ENCODE measurements at regions not wholly inside any gene's neighbourhood (a gene's known extent, or its start where the extent isn't known, plus 50 kb on each side); places are given as distances from the start of the nearest gene placed in this dataset.

GRCh38 chr14:76615331-76615730 lies 145.9 kb upstream of the VASH1 start:
- peaks cover 37% of the 10 kb centered on the region for H3K9me3 ChIP-seq (replicated peaks)
- no peak for TF ChIP-seq CTCF (IDR thresholded peaks at IDR 0.05; ENCODE audit: borderline replicate concordance)
- H3K4me3 ChIP-seq = no peak overlapping the region
- no peaks in the 10 kb centered on the region for H3K4me1 ChIP-seq
- no peak overlapping the region for H3K27ac ChIP-seq (replicated peaks)
- peaks cover 17% of the 10 kb centered on the region for H3K27me3 ChIP-seq (ENCODE audit: low read depth)
- DNase-seq = no peak
- intact Hi-C loops (cut with micrococcal nuclease) = no loop called here
- no peaks in the 10 kb centered on the region for H3K36me3 ChIP-seq

- Histone ChIP-seq H3K27ac (replicated peaks) (no peak overlapping the region), H3K27me3 (ENCODE audit: low read depth) (peaks cover 17% of the 10 kb centered on the region), H3K4me3 (no peak overlapping the region), H3K4me1 (no peaks in the 10 kb centered on the region), H3K36me3 (no peaks in the 10 kb centered on the region), H3K9me3 (replicated peaks) (peaks cover 37% of the 10 kb centered on the region)
- TF ChIP-seq CTCF (IDR thresholded peaks at IDR 0.05; ENCODE audit: borderline replicate concordance) = no peak
- no peak for DNase-seq
- intact Hi-C loops (cut with micrococcal nuclease) = no loop called here
Measured at GRCh38 chr14:76617440-76617839, 143.8 kb upstream of the VASH1 start.

GRCh38 chr14:76636602-76637001 lies 124.7 kb upstream of the VASH1 start:
- H3K9me3 ChIP-seq (replicated peaks) = peaks cover 8% of the 10 kb centered on the region
- no peaks in the 10 kb centered on the region for H3K36me3 ChIP-seq
- H3K4me3 ChIP-seq = no peak overlapping the region
- no peak for TF ChIP-seq CTCF (IDR thresholded peaks at IDR 0.05; ENCODE audit: borderline replicate concordance)
- H3K27me3 ChIP-seq (ENCODE audit: low read depth) = no peaks in the 10 kb centered on the region
- no peaks in the 10 kb centered on the region for H3K4me1 ChIP-seq
- DNase-seq = no peak
- H3K27ac ChIP-seq (replicated peaks) = no peak overlapping the region
- intact Hi-C loops (cut with micrococcal nuclease) = no loop called here

GRCh38 chr14:76638841-76639240 lies 122.4 kb upstream of the VASH1 start:
- Histone ChIP-seq H3K27ac (replicated peaks) (no peak overlapping the region), H3K36me3 (no peaks in the 10 kb centered on the region), H3K4me3 (no peak overlapping the region), H3K27me3 (ENCODE audit: low read depth) (no peaks in the 10 kb centered on the region), H3K9me3 (replicated peaks) (peaks cover 8% of the 10 kb centered on the region), H3K4me1 (no peaks in the 10 kb centered on the region)
- intact Hi-C loops (cut with micrococcal nuclease) = no loop called here
- TF ChIP-seq CTCF (IDR thresholded peaks at IDR 0.05; ENCODE audit: borderline replicate concordance) = no peak
- DNase-seq = no peak

GRCh38 chr14:76639606-76640229 lies 121.5 kb upstream of the VASH1 start:
- Histone ChIP-seq H3K27ac (replicated peaks) (no peak overlapping the region), H3K27me3 (ENCODE audit: low read depth) (no peaks in the 10 kb centered on the region), H3K4me3 (no peak overlapping the region), H3K36me3 (no peaks in the 10 kb centered on the region), H3K9me3 (replicated peaks) (peaks cover 8% of the 10 kb centered on the region), H3K4me1 (no peaks in the 10 kb centered on the region)
- intact Hi-C loops (cut with micrococcal nuclease) = loop anchor here (10.0 kb wide), 1 partner anchor 585 kb away; no protein-coding TSS in a partner anchor
- DNase-seq = no peak
- TF ChIP-seq CTCF (IDR thresholded peaks at IDR 0.05; ENCODE audit: borderline replicate concordance) = no peak
